ENCODE measurements at regions not wholly inside any gene's neighbourhood (a gene's known extent, or its start where the extent isn't known, plus 50 kb on each side); places are given as distances from the start of the nearest gene placed in this dataset.

DNA sequence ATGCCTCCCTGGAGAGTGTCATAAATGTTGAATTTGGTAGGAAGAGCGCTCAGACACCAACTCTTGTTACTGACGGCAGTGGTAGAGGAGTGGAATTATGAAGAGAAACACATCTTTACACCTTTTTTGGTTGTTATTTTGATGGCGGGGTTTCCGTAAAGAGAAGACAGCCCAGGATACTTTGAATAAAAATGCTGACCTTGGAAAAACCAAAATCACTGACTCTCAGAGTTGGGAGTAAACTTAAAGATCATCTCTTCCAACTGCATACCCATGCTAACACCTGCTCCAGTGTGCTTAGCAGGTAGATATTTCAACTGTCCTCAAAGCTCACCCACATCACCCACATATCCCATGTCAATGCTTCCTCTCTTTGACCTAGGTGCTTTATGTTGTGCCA lies 498.6 kb downstream of the LIG4 start:
- no peak overlapping the region for H3K4me3 ChIP-seq
- H3K27ac ChIP-seq: no peak overlapping the region
- H3K4me1 ChIP-seq: no peaks in the 10 kb centered on the region
- no peak for DNase-seq
- intact Hi-C loops (cut with DNase I): no loop called here
- no peaks in the 10 kb centered on the region for H3K36me3 ChIP-seq
- ATAC-seq: no peak
- peaks cover 0 to 2% of the 10 kb centered on the region in 2 donors for H3K9me3 ChIP-seq
- H3K27me3 ChIP-seq: no peaks in the 10 kb centered on the region
- TF ChIP-seq, protein P1, sequence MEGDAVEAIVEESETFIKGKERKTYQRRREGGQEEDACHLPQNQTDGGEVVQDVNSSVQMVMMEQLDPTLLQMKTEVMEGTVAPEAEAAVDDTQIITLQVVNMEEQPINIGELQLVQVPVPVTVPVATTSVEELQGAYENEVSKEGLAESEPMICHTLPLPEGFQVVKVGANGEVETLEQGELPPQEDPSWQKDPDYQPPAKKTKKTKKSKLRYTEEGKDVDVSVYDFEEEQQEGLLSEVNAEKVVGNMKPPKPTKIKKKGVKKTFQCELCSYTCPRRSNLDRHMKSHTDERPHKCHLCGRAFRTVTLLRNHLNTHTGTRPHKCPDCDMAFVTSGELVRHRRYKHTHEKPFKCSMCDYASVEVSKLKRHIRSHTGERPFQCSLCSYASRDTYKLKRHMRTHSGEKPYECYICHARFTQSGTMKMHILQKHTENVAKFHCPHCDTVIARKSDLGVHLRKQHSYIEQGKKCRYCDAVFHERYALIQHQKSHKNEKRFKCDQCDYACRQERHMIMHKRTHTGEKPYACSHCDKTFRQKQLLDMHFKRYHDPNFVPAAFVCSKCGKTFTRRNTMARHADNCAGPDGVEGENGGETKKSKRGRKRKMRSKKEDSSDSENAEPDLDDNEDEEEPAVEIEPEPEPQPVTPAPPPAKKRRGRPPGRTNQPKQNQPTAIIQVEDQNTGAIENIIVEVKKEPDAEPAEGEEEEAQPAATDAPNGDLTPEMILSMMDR (IDR thresholded peaks at IDR 0.05): no peak

DNA sequence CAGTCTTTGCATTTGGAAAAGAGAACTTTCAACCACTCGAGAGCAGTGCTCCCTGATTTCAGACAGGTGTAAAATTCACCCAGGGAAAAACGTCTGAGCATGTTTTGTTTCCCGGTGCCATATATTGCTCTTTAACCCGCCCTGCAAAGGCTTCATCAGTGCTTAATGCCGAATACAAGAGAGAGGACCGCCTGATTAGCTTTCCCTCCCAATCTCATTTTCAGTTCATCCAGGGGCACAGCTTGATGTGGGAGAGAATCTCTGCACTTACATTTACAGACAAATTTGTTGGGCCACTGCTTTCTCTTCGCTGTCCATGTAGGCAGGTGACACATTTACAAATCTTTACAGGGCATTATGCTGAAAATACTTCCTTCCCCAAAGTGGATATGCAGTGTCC lies 499.1 kb downstream of the LIG4 start:
- Histone ChIP-seq H3K27me3 (no peaks in the 10 kb centered on the region), H3K4me3 (no peak overlapping the region), H3K36me3 (no peaks in the 10 kb centered on the region), H3K27ac (no peak overlapping the region), H3K9me3 (peaks cover 0 to 2% of the 10 kb centered on the region in 2 donors), H3K4me1 (no peaks in the 10 kb centered on the region)
- DNase-seq (no peak), ATAC-seq (no peak)
- intact Hi-C loops (cut with DNase I): no loop called here
- TF ChIP-seq, protein P1 (IDR thresholded peaks at IDR 0.05): no peak

DNA sequence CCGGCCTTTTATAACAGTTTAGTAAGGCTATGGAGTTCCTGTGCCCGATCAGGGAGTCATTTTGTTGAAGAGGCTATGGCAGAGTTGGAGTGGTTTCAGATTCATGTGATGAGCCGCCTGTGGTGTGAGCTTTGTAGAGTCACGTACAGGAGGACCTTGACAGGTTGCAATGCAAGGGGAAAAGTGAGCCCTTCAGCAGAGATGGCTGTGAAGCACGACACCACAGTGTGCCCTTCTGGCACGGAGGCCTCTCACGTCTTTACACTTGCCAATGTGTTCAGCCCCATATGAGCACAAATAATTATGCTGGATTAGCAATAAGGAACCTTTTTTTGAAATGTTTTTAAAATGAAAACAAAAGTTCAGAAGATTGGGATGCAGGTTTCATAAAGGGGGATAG lies 499.8 kb downstream of the LIG4 start:
- Histone ChIP-seq H3K27ac (no peak overlapping the region), H3K27me3 (no peaks in the 10 kb centered on the region), H3K4me3 (no peak overlapping the region), H3K4me1 (no peaks in the 10 kb centered on the region), H3K9me3 (peaks cover 0 to 2% of the 10 kb centered on the region in 2 donors), H3K36me3 (no peaks in the 10 kb centered on the region)
- TF ChIP-seq, protein P1 (IDR thresholded peaks at IDR 0.05): no peak
- DNase-seq (no peak), ATAC-seq (no peak)
- intact Hi-C loops (cut with DNase I): no loop called here

DNA sequence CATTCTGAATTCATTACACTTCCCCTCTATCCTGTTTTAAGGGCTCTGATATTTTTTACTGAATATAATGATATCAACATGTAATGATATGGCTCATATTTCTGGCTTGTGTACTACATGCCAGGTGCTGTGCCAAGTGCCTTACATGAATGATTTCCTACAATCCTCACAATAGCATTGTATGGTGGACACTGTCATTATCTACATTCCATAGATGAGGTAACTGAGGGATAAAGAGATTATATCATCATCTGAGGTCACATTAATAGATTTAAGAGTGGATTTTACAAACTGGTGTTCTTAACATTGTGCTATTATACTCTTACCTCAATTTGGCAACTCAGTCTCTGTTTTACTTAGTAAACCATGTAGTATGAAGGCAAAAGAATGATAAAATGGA lies 502.0 kb downstream of the LIG4 start:
- Histone ChIP-seq H3K9me3 (peaks cover 0 to 2% of the 10 kb centered on the region in 2 donors), H3K4me1 (no peaks in the 10 kb centered on the region), H3K27ac (no peak overlapping the region), H3K27me3 (no peaks in the 10 kb centered on the region), H3K4me3 (no peak overlapping the region), H3K36me3 (no peaks in the 10 kb centered on the region)
- TF ChIP-seq, protein P1 (IDR thresholded peaks at IDR 0.05): no peak
- no peak for ATAC-seq
- intact Hi-C loops (cut with DNase I): no loop called here
- DNase-seq: no peak

DNA sequence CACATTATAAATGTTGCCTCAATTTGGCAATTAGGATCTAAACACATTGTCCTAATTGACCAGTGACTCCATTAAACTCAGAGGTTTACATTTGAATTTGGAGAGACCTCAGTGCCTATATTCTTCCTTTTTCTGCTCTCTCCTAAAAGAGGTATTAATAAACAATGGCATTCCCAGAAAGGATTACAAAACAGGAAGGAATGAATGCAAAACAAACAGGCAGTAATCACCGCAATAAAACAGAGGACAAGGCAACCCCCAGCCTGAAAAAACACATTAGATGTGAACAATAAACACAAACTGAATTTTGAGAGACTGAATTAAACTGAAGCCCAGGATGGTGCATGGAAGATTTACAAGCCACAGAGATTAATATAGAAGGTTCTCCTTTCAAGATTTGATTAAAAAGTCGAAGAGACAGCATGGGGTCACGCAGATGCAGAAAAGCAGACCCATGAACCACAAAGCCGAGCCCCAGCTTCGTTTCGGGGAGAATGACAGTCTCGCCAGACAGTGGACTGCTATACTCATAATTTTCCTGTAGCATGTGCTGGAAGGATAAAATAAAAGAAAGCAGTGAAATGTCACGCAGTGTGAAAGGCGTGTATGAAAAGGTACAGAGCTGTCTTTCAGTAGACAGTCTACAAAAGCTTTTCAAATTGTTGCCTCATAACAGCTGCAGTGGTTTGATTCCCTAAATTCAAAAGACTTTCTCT lies 503.0 kb downstream of the LIG4 start:
- no peak overlapping the region for H3K27ac ChIP-seq
- intact Hi-C loops (cut with DNase I): no loop called here
- no peak overlapping the region for H3K4me3 ChIP-seq

More for the DNA sequence above, 503.0 kb downstream of the LIG4 start:
- no peak for ATAC-seq
- no peak for DNase-seq
- Histone ChIP-seq H3K36me3 (no peaks in the 10 kb centered on the region), H3K4me1 (no peaks in the 10 kb centered on the region), H3K9me3 (peaks cover 0 to 2% of the 10 kb centered on the region in 2 donors), H3K27me3 (no peaks in the 10 kb centered on the region)
- TF ChIP-seq, protein P1 (IDR thresholded peaks at IDR 0.05): no peak

Measured in left lung (tissue), 4 donors.